Type B pancreatic cell (in vitro differentiated cells): ENCODE measurements at regions not wholly inside any gene's neighbourhood (a gene's known extent, or its start where the extent isn't known, plus 50 kb on each side); places are given as distances from the start of the nearest gene placed in this dataset.
A peak's percentile ranks its signal among the peaks of the same experiment; 100 is the strongest.

Experiments
- DNase-seq: peaks from one replicate; pipeline ENCODE4 v3.0.0; 2021; ENCODE audit warnings: mixed read lengths; ENCODE audit not compliant: unreplicated experiment; ENCODE audit errors: extremely low spot score
- H3K27ac Mint-ChIP-seq: 2 replicates; pipeline ENCODE4 v1.8.0; 2021; ENCODE audit warnings: mild to moderate bottlenecking, mixed read lengths
- H3K27me3 Mint-ChIP-seq: 2 replicates; pipeline ENCODE4 v1.8.0; 2021; ENCODE audit warnings: mixed read lengths
- H3K36me3 Mint-ChIP-seq: 2 replicates; pipeline ENCODE4 v1.8.0; 2021; ENCODE audit warnings: mixed read lengths
- H3K4me1 Mint-ChIP-seq: one replicate; pipeline ENCODE4 v1.8.0; 2021; ENCODE audit warnings: mixed read lengths; ENCODE audit not compliant: unreplicated experiment
- H3K4me3 Mint-ChIP-seq: 2 replicates; pipeline ENCODE4 v1.8.0; 2021; ENCODE audit warnings: mild to moderate bottlenecking, mixed read lengths
- H3K9me3 Mint-ChIP-seq: 2 replicates; pipeline ENCODE4 v1.8.0; 2021; ENCODE audit warnings: mixed read lengths
- CTCF ChIP-seq: fragments of 200-600 bp; sonication (generic); conservative IDR thresholded peaks from 2 replicates; pipeline ENCODE4 v1.5.0; 2021; ENCODE audit warnings: antibody characterized with exemption, mild to moderate bottlenecking

- H3K36me3 Mint-ChIP-seq = no peaks in the 10 kb centered on the region
- H3K4me1 Mint-ChIP-seq = no peaks in the 10 kb centered on the region
- H3K27me3 Mint-ChIP-seq = no peaks in the 10 kb centered on the region
- H3K27ac Mint-ChIP-seq = no peak overlapping the region
- no peak for TF ChIP-seq CTCF
- no peaks in the 10 kb centered on the region for H3K9me3 Mint-ChIP-seq
- H3K4me3 Mint-ChIP-seq = no peak overlapping the region
- no peak for DNase-seq
These were observed 257.3 kb upstream of the ADAMTS5 start for GRCh38 chr21:27224169-27224568.

- Mint-ChIP-seq H3K36me3 (no peaks in the 10 kb centered on the region), H3K27ac (no peak overlapping the region), H3K9me3 (no peaks in the 10 kb centered on the region), H3K4me3 (no peak overlapping the region), H3K27me3 (no peaks in the 10 kb centered on the region), H3K4me1 (no peaks in the 10 kb centered on the region)
- DNase-seq = no peak
- TF ChIP-seq CTCF = no peak
These were observed 254.2 kb upstream of the ADAMTS5 start for GRCh38 chr21:27221077-27221476.

GRCh38 chr21:27220416-27220815, 253.5 kb upstream of the ADAMTS5 start:
- DNase-seq = no peak
- H3K9me3 Mint-ChIP-seq = no peaks in the 10 kb centered on the region
- H3K4me1 Mint-ChIP-seq = no peaks in the 10 kb centered on the region
- TF ChIP-seq CTCF = no peak
- no peaks in the 10 kb centered on the region for H3K36me3 Mint-ChIP-seq
- H3K27me3 Mint-ChIP-seq = no peaks in the 10 kb centered on the region
- no peak overlapping the region for H3K27ac Mint-ChIP-seq
- H3K4me3 Mint-ChIP-seq = no peak overlapping the region

GRCh38 chr21:27219068-27219467, 252.2 kb upstream of the ADAMTS5 start:
- Mint-ChIP-seq H3K27me3 (no peaks in the 10 kb centered on the region), H3K4me1 (no peaks in the 10 kb centered on the region), H3K4me3 (no peak overlapping the region), H3K9me3 (no peaks in the 10 kb centered on the region), H3K27ac (no peak overlapping the region), H3K36me3 (no peaks in the 10 kb centered on the region)
- TF ChIP-seq CTCF = no peak
- no peak for DNase-seq

GRCh38 chr21:27213303-27213702, 246.4 kb upstream of the ADAMTS5 start:
- Mint-ChIP-seq H3K27ac (no peak overlapping the region), H3K9me3 (no peaks in the 10 kb centered on the region), H3K4me3 (no peak overlapping the region), H3K4me1 (no peaks in the 10 kb centered on the region), H3K36me3 (no peaks in the 10 kb centered on the region), H3K27me3 (no peaks in the 10 kb centered on the region)
- TF ChIP-seq CTCF = peak; percentile 43
- DNase-seq = no peak

- H3K4me1 Mint-ChIP-seq = no peaks in the 10 kb centered on the region
These were observed 245.6 kb upstream of the ADAMTS5 start for GRCh38 chr21:27212441-27212840.

More at GRCh38 chr21:27212441-27212840, 245.6 kb upstream of the ADAMTS5 start:
- no peaks in the 10 kb centered on the region for H3K36me3 Mint-ChIP-seq
- DNase-seq = no peak
- no peaks in the 10 kb centered on the region for H3K27me3 Mint-ChIP-seq
- TF ChIP-seq CTCF = no peak
- no peak overlapping the region for H3K4me3 Mint-ChIP-seq
- H3K27ac Mint-ChIP-seq = no peak overlapping the region
- H3K9me3 Mint-ChIP-seq = no peaks in the 10 kb centered on the region
